IPS-18c (cell line): ENCODE measurements at regions not wholly inside any gene's neighbourhood (a gene's known extent, or its start where the extent isn't known, plus 50 kb on each side); places are given as distances from the start of the nearest gene placed in this dataset.
"Not testable (repeated sequence)": the region's sequence is repeated elsewhere in the genome, so short reads cannot be mapped to it uniquely, and the experiment has no call there.

ENCODE experiments used
- H3K4me3 ChIP-seq: 2 replicates; pipeline ENCODE4 v1.7.0; 2013; ENCODE audit warnings: low read depth, mild to moderate bottlenecking, low read length, moderate library complexity; ENCODE audit not compliant: insufficient read depth
- H3K9me3 ChIP-seq: one replicate; pipeline ENCODE4 v1.6.1; 2013; ENCODE audit warnings: mild to moderate bottlenecking, low read length, moderate library complexity; ENCODE audit not compliant: control insufficient read depth, insufficient read depth

DNA sequence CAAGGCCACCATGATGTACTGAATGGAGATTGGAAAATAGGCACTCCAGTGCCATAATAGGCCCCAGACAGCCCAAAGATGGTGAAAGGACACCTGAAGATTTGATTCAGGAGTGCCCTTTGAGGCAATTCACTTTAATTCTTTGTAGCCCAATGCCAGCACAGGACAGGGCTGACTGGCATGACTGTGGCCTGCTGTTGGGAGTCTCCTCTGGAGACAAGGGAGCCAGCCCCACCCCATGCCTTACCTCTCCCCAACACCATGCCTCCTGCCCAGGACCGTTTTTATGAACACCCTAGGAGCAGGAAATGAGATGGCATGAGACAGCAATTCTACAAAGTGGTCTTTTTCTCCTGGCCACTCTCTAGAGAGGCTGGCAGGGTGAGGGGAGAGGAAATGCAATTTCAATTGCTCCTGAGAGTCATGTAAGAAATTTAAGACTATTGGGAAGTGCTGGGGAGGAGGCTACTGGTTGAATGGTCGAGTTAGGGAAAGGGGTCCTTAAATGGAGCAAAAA is 94.2 kb upstream of the MAMLD1 start:
- H3K9me3 ChIP-seq, result peaks cover 5% of the 10 kb centered on the region
- H3K4me3 ChIP-seq, result no peak overlapping the region

DNA sequence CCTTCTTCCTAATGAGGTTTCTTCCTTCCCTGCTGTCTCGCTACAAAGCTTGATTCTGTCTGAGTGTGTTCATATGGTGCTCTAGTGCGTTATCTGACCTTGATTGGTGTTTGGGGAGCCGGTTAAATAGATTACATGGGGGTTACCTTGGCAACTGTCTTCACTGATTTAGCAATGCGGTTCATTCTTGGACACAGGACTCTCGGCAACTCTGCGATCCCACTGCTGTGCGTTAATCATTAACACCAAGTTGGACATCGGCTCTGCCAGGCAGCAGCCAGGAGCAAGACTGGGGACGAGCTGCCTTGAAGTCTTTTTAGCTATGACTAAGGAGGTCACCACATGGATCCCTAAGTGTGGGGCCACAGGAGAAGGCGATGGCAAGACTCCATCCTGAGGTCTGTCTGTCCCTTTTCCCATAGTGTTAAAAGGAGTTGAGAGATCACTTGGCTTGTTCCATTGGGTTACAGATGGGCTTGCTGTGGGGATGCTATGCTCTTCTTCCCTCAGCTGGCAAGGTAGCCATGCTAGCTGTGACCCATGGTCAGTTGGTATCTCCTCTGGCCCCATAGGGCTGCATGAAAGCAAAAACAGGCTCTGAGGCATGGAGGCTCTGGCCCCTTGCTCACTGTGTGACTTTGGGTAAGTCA is 93.4 kb upstream of the MAMLD1 start:
- Histone ChIP-seq H3K4me3 (no peak overlapping the region), H3K9me3 (peaks cover 5% of the 10 kb centered on the region)

- H3K4me3 ChIP-seq, result no peak overlapping the region
- peaks cover 5% of the 10 kb centered on the region for H3K9me3 ChIP-seq
These were observed 92.5 kb upstream of the MAMLD1 start for GRCh38 chrX:150270622-150271021.

GRCh38 chrX:150273575-150274294 is 89.4 kb upstream of the MAMLD1 start:
- not testable (repeated sequence) for H3K9me3 ChIP-seq, H3K4me3 ChIP-seq

GRCh38 chrX:150282953-150283352 is 80.2 kb upstream of the MAMLD1 start:
- H3K4me3 ChIP-seq, result no peak overlapping the region
- no peaks in the 10 kb centered on the region for H3K9me3 ChIP-seq

DNA sequence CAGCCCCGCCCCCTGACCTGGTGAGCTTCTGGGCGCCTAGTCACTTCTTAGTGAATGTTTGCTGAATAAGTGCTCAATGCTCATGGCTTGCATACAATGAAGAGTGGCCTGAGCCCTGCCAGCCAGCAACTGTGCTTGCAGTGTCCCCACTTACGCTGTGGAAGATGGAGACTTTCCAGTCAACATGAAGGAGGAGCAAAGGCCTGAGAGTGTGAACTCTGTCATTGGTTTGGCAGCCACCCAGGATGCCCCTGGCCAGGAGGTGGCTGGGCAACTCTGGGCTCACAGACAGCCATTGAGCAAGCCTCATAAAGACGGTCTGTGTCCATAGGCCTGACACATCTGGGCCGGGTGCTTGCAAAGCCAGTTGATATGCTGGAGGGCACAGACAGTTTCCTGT is 72.1 kb upstream of the MAMLD1 start:
- Histone ChIP-seq H3K9me3 (no peaks in the 10 kb centered on the region), H3K4me3 (no peak overlapping the region)

GRCh38 chrX:150293311-150294013 is 69.7 kb upstream of the MAMLD1 start:
- H3K4me3 ChIP-seq, result no peak overlapping the region
- no peaks in the 10 kb centered on the region for H3K9me3 ChIP-seq

GRCh38 chrX:150298841-150299551 is 64.1 kb upstream of the MAMLD1 start:
- no peak overlapping the region for H3K4me3 ChIP-seq
- peaks cover 3% of the 10 kb centered on the region for H3K9me3 ChIP-seq

GRCh38 chrX:150299579-150299978 is 63.5 kb upstream of the MAMLD1 start:
- Histone ChIP-seq H3K9me3 (peaks cover 3% of the 10 kb centered on the region), H3K4me3 (no peak overlapping the region)

- H3K4me3 ChIP-seq, result no peak overlapping the region
- peaks cover 14% of the 10 kb centered on the region for H3K9me3 ChIP-seq
These were observed 59.6 kb upstream of the MAMLD1 start for GRCh38 chrX:150303386-150304097.

DNA sequence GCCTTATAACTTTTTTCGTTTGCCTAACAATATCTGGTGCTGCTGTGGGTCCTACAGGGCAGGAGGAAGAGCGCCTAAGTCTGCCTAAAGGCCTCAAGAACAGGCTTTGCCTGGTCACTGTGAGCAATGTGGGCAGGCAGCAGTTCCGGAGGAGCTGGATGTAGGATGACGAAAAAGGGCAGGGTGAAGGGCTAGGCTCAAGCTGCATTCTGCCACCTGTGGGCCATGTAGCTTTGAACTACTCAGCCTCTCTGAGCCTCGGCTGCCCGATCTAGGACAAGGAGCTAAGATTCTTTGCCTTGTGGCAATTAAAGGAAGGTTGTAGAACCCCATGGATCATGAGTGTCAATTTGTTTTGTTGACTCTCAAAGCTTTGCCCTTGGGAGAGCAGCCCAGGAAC is 57.1 kb upstream of the MAMLD1 start:
- Histone ChIP-seq H3K4me3 (no peak overlapping the region), H3K9me3 (peaks cover 21% of the 10 kb centered on the region)

- H3K4me3 ChIP-seq, result no peak overlapping the region
- peaks cover 23% of the 10 kb centered on the region for H3K9me3 ChIP-seq
These were observed 55.1 kb upstream of the MAMLD1 start for GRCh38 chrX:150308041-150308440.

GRCh38 chrX:150308532-150309157 is 54.5 kb upstream of the MAMLD1 start:
- Histone ChIP-seq H3K4me3 (no peak overlapping the region), H3K9me3 (peaks cover 21% of the 10 kb centered on the region)

DNA sequence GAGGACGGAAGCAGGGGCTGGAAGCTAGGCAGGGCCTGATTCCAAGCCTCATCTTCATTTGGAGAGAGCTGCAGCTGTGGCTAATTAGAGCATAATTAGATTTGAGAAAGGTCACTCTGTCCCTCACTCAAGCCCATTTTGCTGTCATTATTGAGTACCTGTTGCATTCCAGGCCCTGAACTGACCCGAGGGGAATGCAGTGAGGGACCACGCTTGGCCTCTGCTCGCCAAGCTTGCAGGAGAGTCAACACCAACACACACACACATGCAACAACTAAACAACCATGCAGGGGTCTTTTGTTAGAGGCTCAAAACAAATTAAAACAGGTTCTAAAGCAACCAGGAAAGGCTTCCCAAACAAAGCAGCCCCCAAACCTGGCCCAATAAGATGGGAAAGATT is 52.7 kb upstream of the MAMLD1 start:
- H3K9me3 ChIP-seq, result peaks cover 18% of the 10 kb centered on the region
- no peak overlapping the region for H3K4me3 ChIP-seq

DNA sequence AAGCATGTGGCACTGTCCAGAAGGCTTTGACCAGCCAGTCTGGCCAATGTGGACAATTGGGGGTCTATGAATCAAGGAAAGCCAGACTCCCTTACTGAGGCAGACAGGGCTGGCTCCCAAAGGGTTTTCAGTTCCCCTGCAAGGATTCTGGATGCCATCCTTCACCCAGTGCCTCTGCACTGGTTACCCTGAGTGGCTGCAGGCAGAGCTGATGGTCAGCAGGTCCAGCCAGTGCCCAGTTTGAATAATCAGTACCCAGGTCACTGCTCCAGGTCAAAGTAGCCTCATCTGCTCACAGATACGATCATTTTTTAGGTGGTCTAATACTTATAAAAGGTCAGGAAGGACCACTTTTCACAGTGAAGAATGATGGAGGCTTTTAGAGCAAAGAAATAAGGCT is 52.2 kb upstream of the MAMLD1 start:
- Histone ChIP-seq H3K9me3 (peaks cover 18% of the 10 kb centered on the region), H3K4me3 (no peak overlapping the region)

DNA sequence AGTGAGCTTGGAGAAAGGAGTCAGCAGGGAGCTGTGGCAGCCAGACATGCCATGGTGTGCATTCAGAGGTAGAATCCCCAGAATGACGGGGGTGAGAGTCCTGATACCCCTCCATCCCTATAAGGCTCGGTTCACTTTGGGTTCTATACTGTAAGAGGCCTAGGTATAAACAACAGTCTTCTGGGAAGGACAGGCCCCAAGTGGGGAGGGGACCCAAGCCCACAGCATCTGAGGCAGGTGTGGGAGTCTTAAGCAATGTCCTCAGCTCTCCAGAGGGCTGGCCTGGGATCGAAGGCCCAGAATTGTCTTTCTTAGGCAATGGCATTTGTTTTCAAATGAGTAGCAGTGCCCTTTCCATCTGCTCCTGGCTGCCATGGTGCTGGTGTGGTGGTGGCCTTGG is 50.2 kb upstream of the MAMLD1 start:
- H3K4me3 ChIP-seq, result no peak overlapping the region
- H3K9me3 ChIP-seq, result peaks cover 12% of the 10 kb centered on the region
